ENCODE measurements at regions not wholly inside any gene's neighbourhood (a gene's known extent, or its start where the extent isn't known, plus 50 kb on each side); places are given as distances from the start of the nearest gene placed in this dataset.

DNA sequence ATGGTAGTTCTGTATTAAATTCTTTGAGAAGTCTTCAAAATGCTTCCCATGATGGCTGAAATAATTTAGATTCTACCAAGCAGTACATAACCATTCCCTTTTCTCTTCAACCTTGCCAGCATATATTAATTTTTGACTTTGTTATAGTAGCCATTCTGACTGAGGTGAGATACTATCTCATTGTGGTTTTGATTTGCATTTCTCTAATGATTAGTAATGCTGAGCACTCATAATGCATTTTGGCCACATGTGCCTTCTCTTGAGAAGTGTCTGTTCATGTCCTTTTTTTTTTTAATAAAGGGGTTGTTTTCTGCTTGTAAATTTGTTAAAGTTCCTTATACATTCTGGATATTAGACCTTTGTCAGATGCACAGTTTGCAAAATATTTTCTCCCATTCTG, 173.9 kb downstream of the CALCRL start:
- DNase-seq, result no peak

DNA sequence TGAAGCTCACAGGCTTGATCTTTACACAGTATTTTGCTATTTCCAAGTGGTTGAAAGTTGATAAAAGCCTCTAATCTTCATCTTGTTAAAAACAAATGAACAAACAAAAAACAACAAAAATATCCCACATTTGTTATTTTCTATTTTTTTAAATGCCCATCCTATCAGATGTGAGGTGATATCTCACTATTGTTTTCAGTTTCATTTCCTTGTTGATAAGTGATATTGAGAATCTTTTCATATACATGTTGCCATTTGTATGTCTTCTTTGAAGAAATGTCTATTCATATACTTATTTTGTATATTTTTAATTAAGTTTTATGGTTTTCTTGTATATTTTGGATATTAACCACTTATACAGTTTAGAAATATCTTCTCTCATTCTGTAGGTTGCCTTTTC, 175.8 kb downstream of the CALCRL start:
- no peak for DNase-seq

DNA sequence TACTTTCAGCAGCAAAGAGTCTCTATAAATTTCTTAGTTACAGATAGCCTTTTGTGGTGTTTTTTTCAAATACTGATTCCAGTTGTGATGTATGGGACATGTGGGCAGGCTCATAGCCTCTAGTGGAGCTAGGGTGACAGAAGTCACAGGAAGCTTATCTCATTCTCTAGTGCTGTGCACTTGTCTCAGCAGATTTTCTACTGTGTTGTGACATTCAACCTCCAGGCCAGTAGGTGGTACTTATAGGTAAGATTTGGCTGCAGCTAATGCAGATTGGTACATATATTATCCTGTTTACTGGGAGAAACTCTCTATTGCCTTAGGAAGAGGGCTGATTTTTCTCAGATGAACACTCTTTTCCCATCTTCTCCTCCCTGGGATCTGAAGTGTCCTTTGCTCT, 176.2 kb downstream of the CALCRL start:
- no peak for DNase-seq

DNA sequence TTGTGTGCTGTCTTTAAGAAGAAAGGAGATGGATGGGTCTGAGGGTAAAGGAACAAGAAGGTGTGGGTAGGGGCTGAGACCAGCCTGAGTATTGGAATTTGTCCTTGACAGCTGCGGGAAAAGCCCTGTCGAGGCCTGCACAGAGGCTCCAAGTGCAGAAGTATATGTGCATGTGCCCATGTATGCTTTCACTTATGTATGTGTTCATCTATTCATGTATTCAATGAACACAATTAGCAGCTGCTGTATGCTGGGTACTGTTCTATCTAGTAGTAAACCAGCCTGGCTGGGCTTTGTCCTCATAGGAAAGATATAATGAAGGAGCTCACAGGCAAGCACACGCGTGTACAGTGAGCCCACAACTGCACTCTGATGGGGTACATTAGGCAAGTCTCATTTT, 181.4 kb downstream of the CALCRL start:
- DNase-seq, result no peak

DNA sequence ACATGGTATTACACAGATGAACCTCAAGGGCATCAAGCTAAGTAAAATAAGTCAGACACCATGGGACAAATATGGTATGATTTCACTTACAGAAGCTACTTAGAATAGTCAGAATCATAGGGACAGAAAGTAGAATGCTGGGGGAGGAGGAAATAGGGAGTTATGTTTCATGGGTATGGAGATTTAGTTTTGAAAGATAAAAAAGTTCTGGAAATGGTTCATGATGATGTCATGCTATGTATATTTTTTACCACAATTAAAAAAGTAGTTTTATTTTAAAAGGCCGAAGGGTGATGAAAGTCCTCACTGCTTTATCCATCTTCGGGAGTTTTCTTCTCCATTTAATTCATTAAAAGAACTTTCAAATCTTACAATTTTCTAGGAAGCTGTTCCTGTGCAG, 181.9 kb downstream of the CALCRL start:
- DNase-seq, result no peak

DNA sequence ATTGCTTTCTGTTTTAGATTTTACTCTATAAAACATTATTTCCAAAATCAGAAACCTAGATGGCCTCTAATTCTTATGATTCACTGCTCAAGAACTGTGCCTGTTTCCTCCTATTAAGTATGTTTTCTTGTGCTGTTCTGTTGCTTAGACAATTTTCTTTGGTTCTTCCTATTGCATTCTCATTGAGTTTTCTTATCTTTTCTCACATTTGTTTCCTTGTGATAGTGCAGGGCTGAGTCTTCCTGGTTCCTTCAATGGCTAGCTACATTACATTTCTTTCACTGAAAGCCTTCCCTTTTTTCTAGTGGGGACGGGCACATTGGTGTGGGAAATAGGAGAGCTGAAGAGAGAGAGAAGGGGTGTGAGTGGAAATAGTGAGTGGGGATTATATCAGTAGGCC, 183.4 kb downstream of the CALCRL start:
- DNase-seq, result no peak

DNA sequence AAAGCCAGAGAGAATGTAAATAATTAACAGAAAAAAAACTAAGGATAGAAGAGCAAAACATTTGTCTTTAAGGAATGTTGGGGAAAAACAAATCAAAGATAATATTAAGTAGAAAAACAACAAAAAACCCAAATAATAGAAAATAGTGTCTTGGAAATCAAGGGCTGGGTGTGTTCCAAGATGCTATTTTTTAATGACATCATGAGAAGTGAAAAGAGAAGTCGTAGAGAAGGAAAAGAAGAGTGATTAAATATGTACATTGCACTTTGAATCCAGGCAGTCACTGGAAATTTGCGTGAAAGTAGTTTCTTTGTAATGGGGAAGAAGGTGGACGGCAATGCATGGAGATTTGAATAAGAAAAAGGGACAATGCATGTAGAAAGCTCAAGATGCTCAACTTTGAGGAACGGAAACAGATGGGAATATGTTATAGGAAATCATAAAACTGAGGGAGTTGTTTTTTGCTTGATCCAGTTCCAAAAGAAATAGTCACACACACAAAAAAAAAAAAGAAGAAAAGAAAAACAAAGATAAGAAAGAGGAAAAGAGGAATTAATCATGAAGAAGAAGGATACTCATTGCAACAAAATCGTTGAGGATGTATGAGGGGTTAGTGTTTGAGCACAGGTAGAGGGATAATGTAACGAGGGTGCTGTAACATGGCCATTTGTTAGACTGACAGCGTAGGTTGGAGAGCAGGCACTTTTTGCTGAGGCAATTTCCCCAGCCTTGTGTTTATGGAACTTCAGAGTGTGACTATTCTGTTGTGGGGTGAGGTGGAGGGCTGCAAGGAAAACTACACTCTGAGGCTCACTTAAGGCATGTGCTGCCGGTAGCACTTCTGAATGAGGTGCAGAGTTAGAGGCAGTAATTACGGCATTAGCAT, 184.1 kb downstream of the CALCRL start:
- DNase-seq, result no peak

DNA sequence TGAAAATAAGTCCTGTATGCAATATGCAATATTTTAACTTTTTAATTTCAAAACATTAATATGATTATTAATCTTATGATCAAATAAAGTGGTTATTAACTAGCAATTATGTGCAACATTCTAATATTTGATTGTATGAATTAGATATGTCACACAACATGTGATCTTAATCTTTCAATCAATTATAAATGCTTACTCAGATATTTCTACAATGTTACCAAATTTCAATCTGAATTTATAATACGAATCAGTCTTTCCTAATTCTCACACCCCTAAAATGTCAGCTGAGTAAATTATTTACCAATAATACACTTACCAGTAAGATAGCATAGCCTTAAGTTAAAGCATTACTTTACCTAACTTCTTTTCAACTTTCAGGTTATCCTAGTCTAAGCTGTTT, 186.3 kb downstream of the CALCRL start:
- DNase-seq, result no peak

DNA sequence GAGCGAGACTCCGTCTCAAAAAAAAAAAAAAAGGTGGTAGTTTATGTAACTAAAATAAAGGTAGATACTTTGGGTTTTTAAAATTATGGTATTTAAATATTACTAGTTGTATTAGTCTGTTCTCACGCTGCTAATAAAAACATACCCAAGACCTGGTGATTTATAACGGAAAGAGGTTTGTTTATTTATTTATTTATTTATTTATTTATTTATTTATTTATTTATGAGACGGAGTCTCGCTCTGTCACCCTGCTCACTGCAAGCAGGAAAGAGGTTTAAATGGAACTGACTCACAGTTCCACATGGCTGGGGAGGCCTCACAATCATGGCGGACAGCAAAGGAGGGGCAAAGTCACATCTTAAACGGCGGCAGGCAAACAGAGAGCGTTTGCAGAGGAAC, 196.0 kb downstream of the CALCRL start:
- DNase-seq, result no peak

DNA sequence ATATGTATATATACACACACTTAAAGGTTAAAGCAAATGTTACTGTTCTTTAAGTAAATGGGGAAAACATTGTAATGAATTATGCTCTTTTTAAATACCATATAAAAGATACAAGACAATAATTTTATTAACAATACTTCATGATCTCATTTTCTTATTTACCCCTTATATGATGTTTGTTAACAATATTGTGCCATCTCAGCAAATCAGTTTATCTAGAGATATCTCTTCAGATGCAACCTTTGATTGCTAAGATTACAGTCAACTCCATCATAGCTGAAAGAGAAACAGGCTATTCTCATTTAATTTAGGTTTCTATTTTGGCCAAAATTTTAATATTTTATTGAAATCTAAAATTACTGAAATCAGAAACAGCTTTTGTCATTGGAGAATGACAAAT, 197.9 kb downstream of the CALCRL start:
- DNase-seq, result no peak

DNA sequence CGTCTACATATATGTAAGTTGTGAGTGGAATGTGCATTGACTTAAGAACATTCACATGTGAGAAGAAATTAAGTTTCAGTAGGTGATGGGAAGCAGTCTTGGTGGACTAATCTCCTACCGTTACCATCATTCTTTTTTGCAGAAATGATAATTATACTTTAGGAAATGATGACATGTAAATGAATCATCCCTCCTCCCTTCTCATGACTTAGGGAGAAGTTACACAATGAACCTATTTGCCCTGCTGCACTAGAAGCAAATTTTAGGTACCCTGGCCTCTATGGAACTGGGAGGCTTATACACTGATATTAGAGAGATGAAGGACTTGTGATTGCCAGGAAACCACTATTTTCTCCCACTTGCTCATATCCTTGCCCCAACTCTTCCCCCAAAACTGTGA, 214.2 kb downstream of the CALCRL start:
- no peak for DNase-seq

DNA sequence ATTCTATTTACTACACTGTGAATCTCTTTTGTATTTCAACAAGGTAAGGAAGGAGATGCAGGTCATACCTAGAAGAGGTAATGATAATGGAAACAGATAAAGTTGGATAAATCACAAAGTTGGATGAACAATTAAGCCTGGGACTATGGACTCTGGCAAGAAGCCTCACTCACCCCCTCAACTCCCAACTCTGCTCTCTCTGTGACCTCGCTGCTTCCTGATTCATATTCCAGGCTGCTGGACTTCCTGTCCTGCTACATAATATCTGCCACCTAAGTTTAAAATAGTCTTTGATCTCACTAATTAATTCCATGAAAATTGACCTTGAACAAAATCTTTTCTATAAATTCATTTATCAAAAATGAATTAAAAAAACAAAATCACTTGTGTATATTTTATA, 215.3 kb downstream of the CALCRL start:
- no peak for DNase-seq

DNA sequence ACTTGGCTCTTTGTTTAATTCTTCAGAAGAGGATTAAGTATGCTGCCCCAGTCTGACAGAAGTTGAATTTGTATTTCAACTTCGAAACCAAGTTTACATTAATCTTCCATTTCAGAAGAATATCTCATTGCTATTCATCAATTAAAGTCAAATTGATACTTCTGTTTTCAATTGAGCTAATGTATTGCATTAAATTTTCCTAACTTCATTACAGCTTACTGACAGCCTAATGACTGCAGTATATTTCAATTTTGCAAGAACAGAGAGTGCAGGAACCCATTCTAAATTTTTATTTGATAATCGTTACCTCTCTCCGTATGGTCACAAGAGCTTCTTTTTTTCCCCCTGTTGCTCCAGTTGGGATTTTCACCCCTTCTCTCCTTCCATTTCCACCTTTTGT, 218.0 kb downstream of the CALCRL start:
- DNase-seq, result no peak

DNA sequence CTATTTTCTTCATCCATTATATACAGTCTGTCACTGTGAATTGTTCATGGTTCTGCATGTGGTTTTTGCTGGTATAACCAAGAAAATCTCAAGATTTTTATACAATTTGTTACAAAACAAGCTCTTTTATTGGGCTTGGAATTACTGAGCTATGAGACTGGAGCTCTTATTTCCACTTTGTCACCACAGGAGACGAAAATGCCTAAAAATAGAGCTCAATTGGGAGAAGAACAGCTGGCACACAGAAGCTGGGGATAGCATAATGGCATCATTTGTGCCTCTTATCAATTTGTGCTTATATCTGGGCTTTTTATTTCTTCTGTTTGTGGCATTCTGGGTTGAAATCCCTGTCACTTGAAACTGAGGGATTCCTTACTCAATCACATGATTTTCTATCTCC, 219.1 kb downstream of the CALCRL start:
- no peak for DNase-seq

DNA sequence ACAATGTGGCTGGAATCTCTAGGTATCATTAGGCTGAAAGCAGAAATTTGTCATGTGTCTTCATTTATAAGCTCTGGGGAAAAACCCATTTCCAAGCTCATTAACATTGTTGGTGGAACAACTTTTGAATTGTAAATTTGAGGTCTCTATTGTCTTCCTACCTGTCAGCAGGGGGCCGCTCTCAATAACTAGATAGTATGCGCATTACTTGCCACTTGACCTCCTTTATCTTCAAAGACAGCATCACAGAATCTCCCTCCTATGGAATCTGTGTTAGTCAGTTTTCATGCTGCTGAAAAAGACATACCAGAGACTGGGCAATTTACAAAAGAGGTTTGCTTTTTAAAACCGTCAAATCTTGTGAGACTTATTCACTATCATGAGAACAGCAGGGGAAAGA, 223.1 kb downstream of the CALCRL start:
- DNase-seq, result no peak

DNA sequence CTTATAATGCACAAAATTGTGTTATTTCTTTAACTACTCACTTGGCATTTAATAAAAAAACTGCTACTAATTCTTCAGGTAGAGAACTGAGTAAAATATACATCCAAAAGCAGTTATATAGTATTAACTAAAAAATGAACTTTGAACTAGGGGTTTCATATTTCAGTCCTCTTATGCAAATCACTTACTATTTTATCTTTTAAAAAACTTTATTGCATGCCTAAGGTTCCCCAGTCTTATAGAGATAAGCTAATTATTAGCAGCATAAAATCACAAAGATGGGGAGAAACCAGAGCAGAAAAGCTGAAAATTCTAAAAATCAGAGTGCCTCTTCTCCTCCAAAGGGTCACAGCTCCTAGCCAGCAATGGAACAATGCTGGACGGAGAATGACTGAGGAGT, 228.0 kb downstream of the CALCRL start:
- DNase-seq, result no peak

DNA sequence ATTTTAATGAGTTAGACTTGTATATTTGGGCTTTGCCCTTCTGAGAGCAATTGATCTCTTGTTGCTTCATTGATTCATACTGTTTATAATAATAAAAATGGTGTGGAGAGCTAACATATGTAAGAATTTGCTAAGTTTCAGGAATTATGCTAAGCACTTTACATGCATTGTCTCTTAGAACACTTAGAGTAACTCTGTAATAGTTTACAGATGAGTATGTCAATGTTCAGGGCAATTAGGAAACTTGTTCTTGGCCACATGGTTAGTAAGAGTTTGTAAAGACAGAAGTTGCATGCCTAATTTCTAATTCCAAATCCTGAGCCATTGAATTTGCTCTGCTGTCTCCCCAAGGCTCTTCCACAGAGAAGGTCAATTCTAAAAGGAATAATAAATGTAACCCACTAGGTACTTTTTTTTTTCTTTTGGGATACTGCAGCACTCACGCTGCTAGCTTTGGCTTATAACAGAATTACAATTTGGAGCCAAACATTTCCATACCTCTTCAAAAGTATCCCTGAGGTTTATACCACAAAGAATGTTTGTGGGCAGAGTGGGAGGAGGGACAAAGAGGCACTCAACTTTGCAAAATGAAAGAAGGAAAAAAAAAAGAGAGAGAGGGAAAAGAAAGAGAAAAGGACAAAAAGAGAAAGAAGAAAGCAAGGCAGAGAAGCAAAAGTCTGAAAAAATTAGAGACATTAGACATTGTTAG, 232.4 kb downstream of the CALCRL start:
- DNase-seq, result no peak

DNA sequence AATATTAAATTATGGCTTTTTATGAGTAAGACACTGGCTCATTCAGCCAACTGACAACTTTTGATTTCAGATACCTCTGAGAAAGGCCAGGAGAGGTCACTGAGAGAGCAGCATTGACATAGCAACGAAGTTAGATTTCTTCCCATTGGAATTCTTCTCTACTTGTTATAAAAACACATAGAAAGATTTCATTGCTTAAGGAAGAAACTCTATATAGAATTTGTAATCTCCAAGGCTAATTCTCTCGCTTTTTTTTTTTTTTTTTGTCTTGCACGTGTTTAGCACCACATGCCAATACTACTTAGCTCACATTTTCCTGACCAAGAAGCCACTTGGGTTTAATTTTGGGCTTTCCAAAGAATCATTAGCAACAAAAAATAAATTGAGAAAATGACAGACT, 233.7 kb downstream of the CALCRL start:
- DNase-seq, result no peak

DNA sequence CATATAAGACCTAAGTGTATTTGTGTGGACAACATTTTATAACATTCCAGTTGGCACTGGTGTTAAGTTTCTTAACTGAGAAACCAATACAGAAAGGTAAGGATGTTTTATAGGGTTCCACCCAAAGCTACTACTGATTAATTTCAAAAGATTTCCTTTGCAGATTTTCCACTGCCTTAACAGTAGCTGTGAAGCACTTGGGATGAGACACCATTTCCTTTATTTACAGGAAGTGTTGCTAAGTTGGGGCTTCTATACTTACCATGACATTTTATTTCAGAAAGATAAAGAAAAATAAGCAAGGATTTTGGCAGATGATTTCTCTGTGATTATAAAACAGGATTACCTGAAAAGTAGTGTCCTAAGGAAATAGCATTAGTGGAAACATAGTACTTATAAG, 234.3 kb downstream of the CALCRL start:
- DNase-seq, result no peak

DNA sequence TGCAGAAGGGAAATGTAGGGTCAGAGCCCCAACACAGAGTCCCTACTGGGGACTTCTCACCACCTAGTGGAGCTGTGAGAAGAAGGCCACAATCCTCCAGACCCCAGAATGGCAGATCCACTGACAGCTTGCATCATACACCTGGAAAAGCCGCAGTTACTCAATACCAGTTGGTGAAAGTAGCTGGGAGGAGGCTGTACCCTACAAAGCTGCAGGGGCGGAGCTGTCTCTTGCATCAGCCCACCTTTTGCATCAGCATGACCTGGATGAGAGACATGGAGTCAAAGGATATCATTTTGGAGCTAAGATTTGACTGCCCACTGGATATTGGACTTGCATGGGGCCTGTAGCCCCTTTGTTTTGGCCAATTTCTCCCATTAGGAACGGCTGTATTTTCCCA, 237.3 kb downstream of the CALCRL start:
- DNase-seq, result no peak

DNA sequence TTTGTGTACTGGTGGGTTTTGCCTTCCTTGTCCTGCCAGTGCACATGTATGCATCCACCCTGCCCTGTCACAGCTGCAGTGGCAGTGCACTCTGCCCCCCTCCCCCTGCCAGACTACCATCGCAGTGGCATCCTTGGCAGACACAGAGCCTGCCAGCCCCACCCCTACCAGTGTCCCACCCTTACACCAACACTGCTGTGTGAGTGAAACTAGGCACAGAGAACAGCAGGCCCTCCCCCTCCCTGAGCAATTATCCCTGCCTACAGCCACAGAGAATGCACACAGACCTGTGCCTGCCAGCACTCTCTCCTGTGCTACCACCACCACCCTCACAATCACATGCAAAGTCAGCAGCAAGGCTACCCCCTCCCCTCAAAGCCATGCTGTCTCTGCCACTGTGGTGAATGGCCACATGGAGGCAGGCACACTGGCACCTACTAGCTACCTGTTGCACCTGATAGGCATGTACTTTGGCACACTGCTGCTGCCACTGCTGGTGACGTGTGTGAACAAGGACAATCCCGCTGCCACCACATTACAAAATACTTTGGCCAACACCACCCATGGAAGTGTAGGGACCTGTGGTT, 239.8 kb downstream of the CALCRL start:
- no peak for DNase-seq

DNA sequence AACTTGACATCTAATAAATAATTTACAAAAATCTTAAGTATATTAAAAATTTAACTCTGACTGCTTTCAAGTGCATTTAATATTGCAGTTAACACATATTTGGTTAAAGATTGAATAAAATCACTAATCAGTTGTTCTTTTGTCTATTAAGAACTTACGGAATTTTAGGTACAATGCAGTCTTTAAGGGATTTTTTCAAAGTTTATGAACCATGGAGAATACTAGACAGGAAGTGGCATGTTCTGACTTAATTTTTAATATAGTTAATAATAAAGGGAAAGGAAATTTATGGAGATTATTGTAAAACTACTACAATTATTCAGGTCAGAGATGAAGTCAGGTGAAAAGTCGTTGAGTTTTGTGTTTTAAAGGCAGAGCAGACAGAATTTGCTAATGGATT, 240.9 kb downstream of the CALCRL start:
- DNase-seq, result no peak

DNA sequence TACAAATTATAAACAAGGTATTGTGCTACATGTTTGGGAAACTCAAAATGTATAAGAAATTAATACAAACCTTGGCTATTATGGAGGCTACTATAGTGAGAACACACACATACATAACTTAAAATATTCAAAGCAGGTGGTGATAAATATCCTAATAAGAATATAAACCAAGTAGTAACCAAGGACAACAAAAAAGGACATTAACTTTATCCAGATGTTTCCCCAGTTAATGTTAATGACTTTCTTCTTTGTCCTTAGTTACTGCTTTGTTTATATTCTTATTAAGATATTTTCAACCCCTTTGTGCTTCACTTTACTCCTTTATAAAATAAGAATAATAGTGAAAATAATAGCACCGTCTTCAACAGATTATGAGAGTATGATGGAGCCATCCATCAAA, 241.6 kb downstream of the CALCRL start:
- no peak for DNase-seq

DNA sequence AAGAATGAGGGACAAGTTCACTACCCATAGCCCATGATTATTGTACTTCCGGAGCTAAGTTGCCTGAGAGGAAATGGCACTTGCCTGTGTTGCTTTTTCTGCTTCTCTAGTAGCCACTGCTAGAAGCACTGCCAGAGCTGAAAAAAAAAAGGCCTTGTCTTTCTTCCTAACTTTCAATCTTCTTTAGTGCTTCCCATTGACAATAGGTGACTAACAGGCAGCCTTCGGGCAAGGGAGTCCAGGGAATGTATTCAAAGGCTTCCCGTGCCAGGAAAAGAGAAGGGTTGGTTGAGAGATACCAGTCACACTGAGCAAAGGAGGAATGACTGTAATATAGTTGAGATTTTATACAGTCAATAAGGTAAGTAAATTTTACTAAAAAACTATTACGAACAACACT, 242.0 kb downstream of the CALCRL start:
- no peak for DNase-seq
